HEK293 (cell line): ENCODE measurements at regions not wholly inside any gene's neighbourhood (a gene's known extent, or its start where the extent isn't known, plus 50 kb on each side); places are given as distances from the start of the nearest gene placed in this dataset.

ENCODE experiments used
- BCL11A ChIP-seq: fragments of 450-650 bp; formaldehyde crosslinking; IDR thresholded peaks from 2 replicates; pipeline ENCODE4 v1.5.1; 2016; ENCODE audit warnings: low read depth, missing biosample characterization, missing genetic modification characterization
- BCL11B ChIP-seq: fragments of 450-650 bp; formaldehyde crosslinking; IDR thresholded peaks from 2 replicates; pipeline ENCODE4 v1.5.1; 2016; ENCODE audit warnings: low read depth, missing biosample characterization, missing genetic modification characterization
- CTCF ChIP-seq: fragments of 450-650 bp; formaldehyde crosslinking; IDR thresholded peaks from 2 replicates; pipeline ENCODE4 v1.5.1; 2016; ENCODE audit warnings: missing biosample characterization, missing genetic modification characterization
- PBX3 ChIP-seq: sonication (generic); formaldehyde crosslinking; IDR thresholded peaks from 2 replicates; pipeline ENCODE4 v1.8.1; 2022; ENCODE audit warnings: mild to moderate bottlenecking, moderate library complexity, missing genetic modification reagents
- REST ChIP-seq: fragments of 450-650 bp; formaldehyde crosslinking; IDR thresholded peaks from 2 replicates; pipeline ENCODE4 v1.5.1; 2016; ENCODE audit warnings: missing biosample characterization, missing genetic modification characterization
- SALL2 ChIP-seq: fragments of 450-650 bp; formaldehyde crosslinking; IDR thresholded peaks from 2 replicates; pipeline ENCODE4 v1.5.0; 2017; ENCODE audit warnings: missing biosample characterization, mild to moderate bottlenecking, missing genetic modification characterization, borderline replicate concordance
- ZNF157 ChIP-seq: fragments of 450-650 bp; formaldehyde crosslinking; IDR thresholded peaks from 2 replicates; pipeline ENCODE4 v1.5.1; 2016; ENCODE audit warnings: missing biosample characterization, missing genetic modification characterization
- ZNF433 ChIP-seq: fragments of 450-650 bp; formaldehyde crosslinking; IDR thresholded peaks from 2 replicates; pipeline ENCODE4 v1.5.1; 2016; ENCODE audit warnings: missing biosample characterization, missing genetic modification characterization, low read depth
- ZNF558 ChIP-seq: fragments of 450-650 bp; formaldehyde crosslinking; IDR thresholded peaks from 2 replicates; pipeline ENCODE4 v1.5.1; 2016; ENCODE audit warnings: missing biosample characterization, missing genetic modification characterization
- ZNF677 ChIP-seq: fragments of 450-650 bp; IDR thresholded peaks from 2 replicates; pipeline ENCODE4 v1.5.0; 2018; ENCODE audit warnings: missing biosample characterization, mild to moderate bottlenecking, missing genetic modification characterization, moderate library complexity
- ZNF791 ChIP-seq: fragments of 450-650 bp; formaldehyde crosslinking; IDR thresholded peaks from 2 replicates; pipeline ENCODE4 v1.5.1; 2016; ENCODE audit warnings: missing biosample characterization, missing genetic modification characterization
- ZSCAN5A ChIP-seq: fragments of 450-650 bp; formaldehyde crosslinking; IDR thresholded peaks from 2 replicates; pipeline ENCODE4 v1.5.1; 2016; ENCODE audit warnings: missing biosample characterization, missing genetic modification characterization

- TF ChIP-seq ZNF558 (tag by site-specific recombination): no peak
- no peak for TF ChIP-seq CTCF (tag by site-specific recombination)
- no peak for TF ChIP-seq ZSCAN5A (tag by site-specific recombination)
- TF ChIP-seq BCL11B (tag by site-specific recombination): no peak
- TF ChIP-seq ZNF157 (tag by site-specific recombination): no peak
- TF ChIP-seq PBX3: no peak
- no peak for TF ChIP-seq ZNF433 (tag by site-specific recombination)
- TF ChIP-seq ZNF791 (tag by site-specific recombination): no peak
- TF ChIP-seq BCL11A (tag by site-specific recombination): no peak
- no peak for TF ChIP-seq SALL2 (tag by site-specific recombination)
- no peak for TF ChIP-seq REST
- TF ChIP-seq ZNF677 (tag by site-specific recombination): no peak
Measured at GRCh38 chr1:2861988-2862813, 60.7 kb upstream of the TTC34 start.
